ENCODE measurements at regions not wholly inside any gene's neighbourhood (a gene's known extent, or its start where the extent isn't known, plus 50 kb on each side); places are given as distances from the start of the nearest gene placed in this dataset.

- DNase-seq = no peak
These were observed 2238.4 kb downstream of the PCDH7 start for GRCh38 chr4:32958586-32958985.

DNA sequence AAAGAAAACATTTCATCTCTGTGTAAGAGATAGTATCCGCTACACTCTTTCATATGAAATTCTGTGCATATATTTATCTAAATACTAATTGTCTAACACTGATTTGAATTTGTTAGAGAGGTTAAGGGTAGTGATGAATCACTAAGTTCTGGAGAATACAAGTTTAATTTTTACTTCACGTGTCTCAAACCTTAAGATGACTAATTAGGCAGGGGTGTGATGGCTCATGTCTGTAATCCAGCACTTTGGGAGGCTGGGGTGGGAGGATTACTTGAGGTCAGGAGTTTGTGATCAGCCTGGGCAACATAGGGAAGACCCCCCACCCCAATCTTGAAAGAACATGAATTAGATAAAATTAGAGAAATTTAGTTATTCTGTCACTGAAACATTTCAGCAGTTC, 2241.9 kb downstream of the PCDH7 start:
- no peak for DNase-seq

- DNase-seq = no peak
These were observed 2265.1 kb downstream of the PCDH7 start for GRCh38 chr4:32985256-32985655.

- DNase-seq = no peak
These were observed 2266.1 kb downstream of the PCDH7 start for GRCh38 chr4:32986236-32986635.

GRCh38 chr4:32987111-32987510, 2266.9 kb downstream of the PCDH7 start:
- DNase-seq = no peak

DNA sequence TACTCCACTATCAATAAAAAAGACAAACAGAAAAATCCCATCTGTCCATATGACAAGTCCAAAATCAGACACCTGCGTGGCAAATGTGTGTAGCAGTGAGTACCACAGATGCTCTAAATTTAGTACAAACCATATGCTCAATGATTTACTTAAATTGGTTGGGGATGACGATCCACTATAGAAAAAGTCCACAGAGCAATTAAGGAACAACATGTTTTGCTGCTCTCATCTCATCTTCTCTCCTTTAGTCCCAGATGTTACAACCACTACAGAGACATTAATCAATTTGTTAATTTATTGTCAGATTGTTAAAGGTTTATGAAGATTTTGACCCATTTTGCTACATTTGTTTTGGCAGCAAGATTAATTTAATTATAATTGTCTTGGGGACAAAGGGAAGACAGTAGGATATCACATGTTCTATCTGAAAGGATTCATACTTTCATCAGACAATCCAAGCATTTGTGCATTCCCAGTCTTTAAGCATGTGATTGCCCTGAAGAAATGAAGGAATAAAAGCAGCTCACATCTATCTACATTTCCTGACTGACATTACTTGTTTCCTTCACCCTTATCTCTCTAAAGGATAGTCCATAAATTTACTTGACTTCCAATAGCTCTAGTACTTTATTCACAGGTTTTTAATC, 2268.1 kb downstream of the PCDH7 start:
- peak; percentile 84 for DNase-seq

DNA sequence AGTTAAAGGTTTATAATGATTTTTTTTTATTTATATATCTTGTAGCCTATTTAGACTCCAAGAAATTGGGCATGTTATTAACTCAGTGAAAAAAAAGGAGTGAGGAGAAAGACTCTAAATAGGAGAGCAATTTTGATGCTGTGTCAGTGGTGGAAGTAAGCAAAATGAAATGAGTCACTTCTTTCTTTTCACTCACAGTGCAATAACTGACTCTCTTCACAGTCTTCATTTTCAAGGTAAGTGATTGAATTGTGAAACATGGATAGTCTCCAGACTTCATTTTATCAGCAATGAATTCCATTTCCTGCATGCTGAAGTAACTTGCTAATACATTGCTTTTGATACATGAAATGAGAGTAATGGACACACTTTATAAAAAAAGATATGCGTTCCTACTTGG, 2271.5 kb downstream of the PCDH7 start:
- no peak for DNase-seq

DNA sequence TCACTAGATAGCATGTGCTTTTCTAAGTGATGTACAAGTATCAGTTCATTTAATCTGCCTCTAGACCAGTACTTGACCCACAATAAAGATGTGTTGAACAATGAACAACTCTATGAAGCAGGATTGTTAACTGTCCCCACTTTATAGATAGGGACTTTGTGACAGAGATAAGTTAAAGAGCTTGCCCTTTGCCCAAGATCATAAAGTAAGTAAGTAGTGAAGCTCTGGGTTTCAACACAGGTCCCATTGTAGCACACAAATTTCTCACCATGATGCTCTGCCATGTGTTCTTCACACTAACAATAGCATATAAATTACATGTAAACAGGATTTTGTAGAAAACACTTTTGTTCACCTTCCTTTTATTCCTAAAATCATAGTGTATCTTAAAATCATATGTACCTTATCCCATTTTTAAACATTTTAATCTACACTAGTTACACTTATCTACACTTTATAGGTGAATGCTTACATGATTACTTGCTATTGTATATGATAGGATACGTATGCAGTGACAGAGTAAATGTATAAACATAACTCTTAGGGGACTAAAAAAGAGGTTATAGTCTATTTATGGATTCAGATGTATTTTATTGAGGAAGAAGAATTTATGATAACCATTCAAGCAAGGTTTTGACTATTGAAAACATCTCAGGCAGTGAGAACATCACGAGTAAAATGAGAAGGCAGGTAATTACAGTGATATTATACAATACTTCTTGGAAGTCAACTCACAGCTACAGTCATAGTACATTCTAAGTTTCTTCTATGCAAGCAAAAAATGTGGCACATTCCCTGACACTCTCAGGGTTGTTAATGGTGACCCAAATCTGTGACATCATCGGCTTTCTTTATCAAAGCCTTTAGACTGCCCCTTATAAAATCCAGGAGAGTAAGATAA, 2275.1 kb downstream of the PCDH7 start:
- no peak for DNase-seq

DNA sequence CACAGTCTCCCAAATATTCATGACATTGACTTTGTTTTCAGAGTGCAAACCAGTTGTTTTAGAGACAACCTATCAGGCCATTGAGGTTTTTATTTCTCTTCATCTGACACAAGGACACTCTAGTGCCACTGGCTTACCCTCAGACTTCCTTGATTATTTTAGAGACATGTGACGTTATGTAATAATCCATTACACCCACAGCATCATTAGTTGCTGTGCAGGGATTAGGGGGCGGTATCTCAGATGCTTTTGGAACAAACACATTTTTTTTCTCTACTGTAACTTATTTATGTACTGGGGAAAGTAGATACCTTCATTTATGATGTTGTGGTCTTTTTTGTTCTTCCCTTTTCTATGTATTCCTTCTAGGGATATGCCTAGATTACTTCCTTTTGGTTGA, 2293.1 kb downstream of the PCDH7 start:
- no peak for DNase-seq

DNA sequence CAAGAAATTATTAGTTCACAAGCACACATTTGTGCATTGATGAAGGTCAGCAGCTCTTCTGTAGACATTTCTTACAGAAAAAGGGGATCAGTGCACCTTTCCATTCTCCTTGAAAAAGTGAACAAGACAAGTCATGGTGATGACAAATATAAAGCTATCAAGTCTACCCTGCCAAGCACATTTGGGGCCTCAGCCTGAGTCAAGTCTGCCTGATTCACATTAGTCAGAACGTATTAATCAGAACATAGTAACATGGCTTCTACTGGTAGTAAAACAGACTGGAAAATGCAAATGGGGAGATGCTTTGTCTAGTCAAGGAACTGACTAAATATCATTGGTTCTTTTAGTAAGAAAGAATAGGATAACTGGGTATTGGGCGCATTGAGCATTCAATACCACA, 2305.1 kb downstream of the PCDH7 start:
- DNase-seq = no peak

- DNase-seq = no peak
These were observed 2309.8 kb downstream of the PCDH7 start for GRCh38 chr4:33029976-33030375.

DNA sequence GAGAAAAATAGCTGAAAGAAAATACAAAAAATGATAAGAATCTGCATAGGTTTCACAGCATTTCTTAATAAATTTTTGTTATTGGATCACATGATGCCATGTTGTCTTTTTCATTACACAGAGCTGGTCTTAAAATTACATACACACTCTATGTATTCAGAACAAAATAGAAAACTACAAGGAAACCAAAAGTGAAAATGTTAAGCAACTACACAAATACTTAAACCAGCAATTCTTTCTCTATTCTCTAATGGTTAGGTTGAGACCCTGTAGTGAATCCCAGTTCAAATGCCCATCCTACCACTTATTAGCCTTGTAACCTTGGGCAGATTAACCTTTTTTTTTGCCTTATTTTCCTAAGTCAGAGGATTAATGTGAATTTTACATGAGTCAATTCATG, 2311.2 kb downstream of the PCDH7 start:
- DNase-seq = no peak

GRCh38 chr4:33037464-33037863, 2317.3 kb downstream of the PCDH7 start:
- DNase-seq = no peak

GRCh38 chr4:33045334-33045733, 2325.2 kb downstream of the PCDH7 start:
- no peak for DNase-seq

GRCh38 chr4:33052241-33052640, 2332.1 kb downstream of the PCDH7 start:
- DNase-seq = no peak

DNA sequence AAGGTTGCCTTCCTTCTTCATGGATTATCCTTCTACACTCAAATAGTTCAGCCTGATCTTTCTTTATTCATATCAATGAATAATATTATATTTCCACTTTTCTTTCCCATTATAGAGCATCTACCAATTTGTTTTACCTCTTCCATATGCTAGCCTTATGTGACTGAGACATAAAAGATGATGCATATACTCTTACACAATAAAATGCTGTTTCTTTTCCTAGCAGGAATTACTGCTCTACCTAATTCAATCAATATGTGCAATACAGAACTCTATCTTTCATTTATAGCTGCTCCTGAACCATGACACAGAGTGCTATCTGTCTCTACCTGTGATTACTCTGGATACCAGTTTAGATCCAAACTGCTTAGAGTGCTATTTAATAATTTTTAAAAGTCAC, 2334.0 kb downstream of the PCDH7 start:
- no peak for DNase-seq

GRCh38 chr4:33054656-33055196, 2334.6 kb downstream of the PCDH7 start:
- DNase-seq = no peak

- DNase-seq = no peak
These were observed 2337.6 kb downstream of the PCDH7 start for GRCh38 chr4:33057736-33058135.

DNA sequence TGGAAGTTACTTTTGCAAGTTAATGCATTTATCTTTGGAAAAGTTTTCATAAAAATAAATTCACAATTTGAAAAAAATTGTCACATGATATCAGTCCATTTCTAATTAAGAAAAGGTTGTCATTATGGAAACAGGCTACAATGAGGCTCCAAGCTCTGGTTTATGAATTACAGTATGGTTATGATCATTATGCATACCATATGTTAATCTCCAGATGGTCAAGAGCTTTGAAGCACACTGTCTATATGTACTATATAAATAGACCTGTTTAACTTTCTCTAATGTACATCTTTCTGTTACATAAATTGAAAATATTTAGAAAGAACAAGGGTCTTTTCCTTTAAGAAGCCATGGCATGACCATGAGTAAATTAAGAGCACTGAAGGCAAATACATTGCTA, 2338.8 kb downstream of the PCDH7 start:
- peak; percentile 34 for DNase-seq

- DNase-seq = peak; percentile 2
These were observed 2340.7 kb downstream of the PCDH7 start for GRCh38 chr4:33060674-33061542.

GRCh38 chr4:33061727-33062126, 2341.6 kb downstream of the PCDH7 start:
- DNase-seq = no peak

GRCh38 chr4:33062155-33062806, 2342.1 kb downstream of the PCDH7 start:
- no peak for DNase-seq

DNA sequence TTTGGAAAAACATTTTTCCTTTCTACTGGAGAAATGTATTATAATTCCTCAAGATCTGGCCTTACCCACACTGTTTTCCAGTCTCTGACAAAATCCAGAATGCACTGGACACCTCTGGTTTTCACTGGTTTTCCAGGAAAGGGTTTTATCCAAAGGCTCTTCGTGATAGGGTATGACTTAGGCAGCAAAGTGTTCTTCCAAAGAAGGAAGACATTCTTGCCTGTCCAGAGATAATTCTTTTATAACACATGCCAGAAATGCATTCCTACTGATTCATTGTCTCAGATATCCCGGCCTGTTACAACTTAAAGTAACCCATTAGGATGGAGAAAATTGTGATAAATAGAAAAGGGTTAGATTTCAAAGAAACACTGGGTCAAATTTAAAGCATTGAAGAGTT, 2343.1 kb downstream of the PCDH7 start:
- DNase-seq = no peak
